NCI-H2227 (cell line): ENCODE measurements at regions not wholly inside any gene's neighbourhood (a gene's known extent, or its start where the extent isn't known, plus 50 kb on each side); places are given as distances from the start of the nearest gene placed in this dataset.
A peak's percentile ranks its signal among the peaks of the same experiment; 100 is the strongest.

ENCODE experiments used
- DNase-seq: peaks from one replicate; lab custom pipeline; 2025; ENCODE audit not compliant: unreplicated experiment; lab: John Stamatoyannopoulos, UW

GRCh38 chr20:50340541-50340940 lies 149.9 kb downstream of the CEBPB start:
- DNase-seq = no peak

GRCh38 chr20:50341050-50341449 lies 150.4 kb downstream of the CEBPB start:
- DNase-seq = no peak

- no peak for DNase-seq
Measured at GRCh38 chr20:50341880-50342637, 151.4 kb downstream of the CEBPB start.

- DNase-seq = no peak
Measured at GRCh38 chr20:50342638-50343102, 152.0 kb downstream of the CEBPB start.

GRCh38 chr20:50343125-50343489 lies 152.5 kb downstream of the CEBPB start:
- no peak for DNase-seq

- no peak for DNase-seq
Measured at GRCh38 chr20:50343490-50344179, 153.0 kb downstream of the CEBPB start.

- no peak for DNase-seq
Measured at GRCh38 chr20:50344232-50345071, 153.8 kb downstream of the CEBPB start.

GRCh38 chr20:50345712-50346373 lies 155.2 kb downstream of the CEBPB start:
- DNase-seq = no peak

GRCh38 chr20:50346374-50347283 lies 156.0 kb downstream of the CEBPB start:
- DNase-seq = peak; percentile 56

- DNase-seq = no peak
Measured at GRCh38 chr20:50347284-50348063, 156.8 kb downstream of the CEBPB start.

- no peak for DNase-seq
Measured at GRCh38 chr20:50348096-50348495, 157.5 kb downstream of the CEBPB start.

- DNase-seq = no peak
Measured at GRCh38 chr20:50350510-50351249, 159.5 kb upstream of the PTPN1 start.

- no peak for DNase-seq
Measured at GRCh38 chr20:50351541-50351940, 158.6 kb upstream of the PTPN1 start.

GRCh38 chr20:50353289-50353961 lies 156.8 kb upstream of the PTPN1 start:
- no peak for DNase-seq

- no peak for DNase-seq
Measured at GRCh38 chr20:50354721-50355589, 155.2 kb upstream of the PTPN1 start.

GRCh38 chr20:50355590-50356524 lies 154.3 kb upstream of the PTPN1 start:
- DNase-seq = no peak
